Thyroid gland (tissue), 4 donors: ENCODE measurements at regions not wholly inside any gene's neighbourhood (a gene's known extent, or its start where the extent isn't known, plus 50 kb on each side); places are given as distances from the start of the nearest gene placed in this dataset.

ENCODE experiments used
- CTCF ChIP-seq, 6 experiments: fragments of 200-600 bp in 3 of 6; fragments of 450-650 bp in 3 of 6; sonication (generic) in 3 of 6; IDR thresholded peaks; one replicate each; pipeline ENCODE4 v1.5.1; 2016 to 2019; ENCODE audit warnings: antibody characterized with exemption in 6 of 6, mild to moderate bottlenecking in 2 of 6, inconsistent platforms in 1 of 6, moderate library complexity in 1 of 6
- POLR2A ChIP-seq, 2 donors: fragments of 450-650 bp; IDR thresholded peaks; one replicate each; pipeline ENCODE4 v1.6.1; 2017; ENCODE audit warnings: antibody characterized with exemption in 2 of 2, mild to moderate bottlenecking in 2 of 2, moderate library complexity in 1 of 2

- no peak for TF ChIP-seq CTCF (IDR thresholded peaks at IDR 0.05)
- TF ChIP-seq POLR2A (IDR thresholded peaks at IDR 0.05): no peak
Measured at GRCh38 chr18:71324356-71324755, 1035.5 kb downstream of the SOCS6 start.
